ENCODE measurements at regions not wholly inside any gene's neighbourhood (a gene's known extent, or its start where the extent isn't known, plus 50 kb on each side); places are given as distances from the start of the nearest gene placed in this dataset.

DNA sequence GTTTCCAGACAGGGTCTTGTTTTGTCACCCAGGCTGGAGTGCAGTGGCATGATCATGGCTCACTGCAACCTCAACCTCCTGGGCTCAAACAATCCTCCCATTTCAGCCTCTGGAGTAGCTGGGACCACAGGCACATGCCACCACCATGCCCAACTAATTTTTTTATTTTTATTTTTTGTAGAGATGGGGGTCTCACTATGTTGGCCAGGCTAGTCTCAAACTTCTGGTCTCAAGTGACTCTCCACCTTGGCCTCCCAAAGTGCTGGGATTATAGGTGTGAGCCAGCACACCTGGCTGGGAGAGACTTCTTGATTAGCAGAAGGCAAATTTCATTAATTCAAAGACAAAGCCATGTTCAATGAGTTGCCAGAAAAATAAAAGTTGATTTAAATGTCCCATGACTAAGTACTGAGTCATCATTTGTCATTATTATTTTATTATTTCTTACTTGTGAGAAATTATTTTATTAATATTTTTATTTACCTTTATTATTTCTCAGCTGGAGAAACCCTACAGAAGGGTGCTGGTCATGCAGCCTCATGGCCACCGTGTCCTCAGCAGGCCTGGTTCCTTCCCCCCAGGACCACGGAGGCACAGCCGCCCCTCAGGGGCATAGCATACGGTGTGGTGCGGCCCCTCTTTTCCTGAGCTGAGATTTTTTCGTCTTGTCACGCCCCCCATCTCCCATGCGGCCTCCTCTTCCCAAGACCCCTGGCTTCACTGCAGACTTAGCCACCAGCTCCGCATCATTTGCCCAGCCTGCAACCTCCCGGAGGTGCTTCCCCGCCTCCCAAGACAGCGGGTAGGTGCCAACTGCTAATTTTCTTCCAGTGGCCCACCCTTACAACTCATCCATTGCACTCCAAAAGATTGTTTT, 55.3 kb upstream of the SIM2 start:
- Histone ChIP-seq H3K27ac (no peak overlapping the region), H3K4me3 (no peak overlapping the region), H3K4me1 (replicated peaks in 1 of 2) (no peaks in the 10 kb centered on the region)
- WGBS, 10 experiments: 0 to 100% (median 89%) methylated on average over 1 to 10 of the region's 12 CpGs
- in situ Hi-C loops (cut with MboI; ENCODE audit: low pct_unique_long_range_greater_than_20kb in 2 of 9, low sequenced_read_pairs in 9 of 9, unreplicated experiment in 9 of 9): no loop called here
- no peak for ATAC-seq (replicated peaks in 6 of 8)

- in situ Hi-C loops (cut with MboI; ENCODE audit: low pct_unique_long_range_greater_than_20kb in 2 of 9, low sequenced_read_pairs in 9 of 9, unreplicated experiment in 9 of 9): no loop called here
- H3K4me3 ChIP-seq: no peak overlapping the region
- H3K4me1 ChIP-seq (replicated peaks in 1 of 2): no peaks in the 10 kb centered on the region
- H3K27ac ChIP-seq: no peak overlapping the region
- ATAC-seq (replicated peaks in 6 of 8): no peak
- 19 to 100% (median 76%) methylated on average over 1 to 7 of the region's 7 CpGs; no CpG with 5 or more reads in 1 of the 10 experiments for WGBS, 10 experiments
Measured at GRCh38 chr21:36646011-36646410, 52.9 kb upstream of the SIM2 start.

- Histone ChIP-seq H3K4me3 (no peak overlapping the region), H3K27ac (no peak overlapping the region), H3K4me1 (replicated peaks in 1 of 2) (no peaks in the 10 kb centered on the region)
- no peak for ATAC-seq (replicated peaks in 6 of 8)
- WGBS, 10 experiments: 0 to 93% (median 75%) methylated on average over 1 to 4 of the region's 6 CpGs; no CpG with 5 or more reads in 2 of the 10 experiments
- in situ Hi-C loops (cut with MboI; ENCODE audit: low pct_unique_long_range_greater_than_20kb in 2 of 9, low sequenced_read_pairs in 9 of 9, unreplicated experiment in 9 of 9): no loop called here
Measured at GRCh38 chr21:36646645-36647044, 52.3 kb upstream of the SIM2 start.

- no peak for ATAC-seq (replicated peaks in 6 of 8)
- in situ Hi-C loops (cut with MboI; ENCODE audit: low pct_unique_long_range_greater_than_20kb in 2 of 9, low sequenced_read_pairs in 9 of 9, unreplicated experiment in 9 of 9): no loop called here
- H3K4me1 ChIP-seq (replicated peaks in 1 of 2): no peaks in the 10 kb centered on the region
- no peak overlapping the region for H3K27ac ChIP-seq
- no peak overlapping the region for H3K4me3 ChIP-seq
- 20 to 64% (median 46%) methylated on average over 4 to 12 of the region's 15 CpGs for WGBS, 10 experiments
Measured at GRCh38 chr21:36647279-36648093, 51.4 kb upstream of the SIM2 start.
